EL (cell line): ENCODE measurements at regions not wholly inside any gene's neighbourhood (a gene's known extent, or its start where the extent isn't known, plus 50 kb on each side); places are given as distances from the start of the nearest gene placed in this dataset.

Source experiments
- DNase-seq: peaks from one replicate; pipeline ENCODE4 v3.0.0-alpha.2; 2016

GRCh38 chr20:18971574-18971973, 158.0 kb downstream of the SCP2D1 start:
- no peak for DNase-seq

- no peak for DNase-seq
Measured at GRCh38 chr20:18972251-18972876, 158.8 kb downstream of the SCP2D1 start.

- DNase-seq = no peak
Measured at GRCh38 chr20:18973529-18974173, 160.1 kb downstream of the SCP2D1 start.

GRCh38 chr20:18974660-18975059, 161.1 kb downstream of the SCP2D1 start:
- no peak for DNase-seq

GRCh38 chr20:18977441-18977840, 163.9 kb downstream of the SCP2D1 start:
- no peak for DNase-seq

GRCh38 chr20:18978311-18978710, 164.7 kb downstream of the SCP2D1 start:
- DNase-seq = no peak

- DNase-seq = no peak
Measured at GRCh38 chr20:18979132-18979531, 165.5 kb downstream of the SCP2D1 start.

- no peak for DNase-seq
Measured at GRCh38 chr20:18981962-18982539, 168.5 kb downstream of the SCP2D1 start.

- DNase-seq = no peak
Measured at GRCh38 chr20:18983796-18984195, 170.2 kb downstream of the SCP2D1 start.

- DNase-seq = no peak
Measured at GRCh38 chr20:18984238-18985200, 170.9 kb downstream of the SCP2D1 start.

GRCh38 chr20:18985551-18985950, 172.0 kb downstream of the SCP2D1 start:
- no peak for DNase-seq

GRCh38 chr20:18986146-18986830, 172.7 kb downstream of the SCP2D1 start:
- DNase-seq = no peak

GRCh38 chr20:18986895-18987580, 173.5 kb downstream of the SCP2D1 start:
- DNase-seq = no peak

GRCh38 chr20:18987781-18988360, 174.3 kb downstream of the SCP2D1 start:
- no peak for DNase-seq

GRCh38 chr20:18988701-18989100, 175.1 kb downstream of the SCP2D1 start:
- DNase-seq = no peak

- DNase-seq = no peak
Measured at GRCh38 chr20:18989736-18990474, 176.3 kb downstream of the SCP2D1 start.

GRCh38 chr20:18991012-18991411, 177.4 kb downstream of the SCP2D1 start:
- DNase-seq = no peak

- DNase-seq = no peak
Measured at GRCh38 chr20:18992418-18992817, 178.8 kb downstream of the SCP2D1 start.

GRCh38 chr20:18995455-18995854, 181.9 kb downstream of the SCP2D1 start:
- DNase-seq = no peak

- DNase-seq = no peak
Measured at GRCh38 chr20:18999086-18999485, 185.5 kb downstream of the SCP2D1 start.

GRCh38 chr20:19000078-19000477, 186.5 kb downstream of the SCP2D1 start:
- DNase-seq = no peak
